ENCODE measurements at regions not wholly inside any gene's neighbourhood (a gene's known extent, or its start where the extent isn't known, plus 50 kb on each side); places are given as distances from the start of the nearest gene placed in this dataset.
"Not testable (repeated sequence)": the region's sequence is repeated elsewhere in the genome, so short reads cannot be mapped to it uniquely, and the experiment has no call there.

DNA sequence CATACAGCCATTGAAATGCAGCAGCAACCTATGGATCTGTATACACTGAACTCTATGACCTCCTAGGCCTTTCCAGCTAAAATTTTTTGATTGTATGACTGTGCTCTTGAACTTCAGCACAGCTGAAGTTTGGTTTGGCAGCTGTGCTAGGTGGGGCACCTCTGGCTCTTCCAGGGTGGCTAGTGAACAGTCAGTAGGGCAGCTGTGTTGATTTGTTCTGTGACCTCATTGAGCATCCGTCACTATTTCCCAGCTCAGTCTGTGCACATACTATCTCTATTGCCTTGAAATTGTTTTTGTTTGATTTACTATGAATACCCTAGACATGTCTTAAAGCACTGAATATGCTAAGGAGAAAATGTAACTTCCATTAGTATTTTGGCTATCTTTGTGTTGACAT, 363.2 kb upstream of the NAALADL2 start:
- WGBS, 3 donors, result 78 to 89% (median 84%) methylated on average over 1 of the region's 1 CpG
- H3K27ac ChIP-seq (ENCODE audit: low read depth, low read length), result no peak overlapping the region

- H3K27ac ChIP-seq (ENCODE audit: low read depth, low read length), result no peak overlapping the region
- 30 to 57% (median 39%) methylated on average over 2 of the region's 2 CpGs for WGBS, 3 donors
Measured at GRCh38 chr3:174498638-174499037, 360.5 kb upstream of the NAALADL2 start.

GRCh38 chr3:174505266-174505665, 353.9 kb upstream of the NAALADL2 start:
- 95 to 100% (median 97%) methylated on average over 1 of the region's 1 CpG for WGBS, 3 donors

GRCh38 chr3:174524203-174524602, 334.9 kb upstream of the NAALADL2 start:
- no peak overlapping the region for H3K27ac ChIP-seq (ENCODE audit: low read depth, low read length)
- WGBS, 3 donors, result 95 to 100% (median 97%) methylated on average over 3 of the region's 3 CpGs

More at GRCh38 chr3:174505266-174505665, 353.9 kb upstream of the NAALADL2 start:
- H3K27ac ChIP-seq (ENCODE audit: low read depth, low read length), result no peak overlapping the region

- WGBS, 3 donors, result 86 to 93% (median 87%) methylated on average over 3 of the region's 3 CpGs
- no peak overlapping the region for H3K27ac ChIP-seq (ENCODE audit: low read depth, low read length)
Measured at GRCh38 chr3:174529298-174529697, 329.8 kb upstream of the NAALADL2 start.

GRCh38 chr3:174531262-174531982, 327.7 kb upstream of the NAALADL2 start:
- no peak overlapping the region for H3K27ac ChIP-seq (ENCODE audit: low read depth, low read length)
- WGBS, 3 donors, result 49 to 87% (median 86%) methylated on average over 5 of the region's 5 CpGs

- H3K27ac ChIP-seq (ENCODE audit: low read depth, low read length), result no peak overlapping the region
- WGBS, 3 donors, result 69 to 92% (median 91%) methylated on average over 1 of the region's 1 CpG
Measured at GRCh38 chr3:174532216-174532615, 326.9 kb upstream of the NAALADL2 start.

- no peak overlapping the region for H3K27ac ChIP-seq (ENCODE audit: low read depth, low read length)
- WGBS, 3 donors, result 67 to 84% (median 76%) methylated on average over 2 of the region's 2 CpGs
Measured at GRCh38 chr3:174532776-174533175, 326.4 kb upstream of the NAALADL2 start.

- 86 to 92% (median 86%) methylated on average over 2 of the region's 2 CpGs for WGBS, 3 donors
- H3K27ac ChIP-seq (ENCODE audit: low read depth, low read length), result no peak overlapping the region
Measured at GRCh38 chr3:174533286-174533685, 325.8 kb upstream of the NAALADL2 start.

DNA sequence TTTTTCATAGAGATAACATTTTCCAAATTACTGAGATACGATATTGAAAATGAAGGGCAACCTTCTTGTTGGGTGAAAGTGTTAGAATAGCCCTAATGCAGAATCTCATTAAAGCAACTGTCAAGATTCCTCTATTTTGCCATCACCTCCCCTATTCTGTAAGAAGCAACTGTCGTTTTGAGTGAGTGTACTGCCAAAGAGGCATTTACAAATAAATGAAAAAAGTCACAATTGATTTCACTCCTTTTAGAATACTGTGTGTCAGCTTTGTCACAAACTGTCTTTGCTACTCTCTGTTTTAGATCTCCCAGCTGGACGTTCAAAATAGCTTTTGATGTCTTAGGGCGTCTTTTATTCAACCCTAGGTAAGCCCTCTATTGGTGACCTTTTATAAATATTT, 322.8 kb upstream of the NAALADL2 start:
- H3K27ac ChIP-seq (ENCODE audit: low read depth, low read length), result no peak overlapping the region
- 62 to 83% (median 80%) methylated on average over 4 of the region's 4 CpGs for WGBS, 3 donors

GRCh38 chr3:174538151-174538550, 321.0 kb upstream of the NAALADL2 start:
- 80 to 86% (median 83%) methylated on average over 3 of the region's 3 CpGs for WGBS, 3 donors

DNA sequence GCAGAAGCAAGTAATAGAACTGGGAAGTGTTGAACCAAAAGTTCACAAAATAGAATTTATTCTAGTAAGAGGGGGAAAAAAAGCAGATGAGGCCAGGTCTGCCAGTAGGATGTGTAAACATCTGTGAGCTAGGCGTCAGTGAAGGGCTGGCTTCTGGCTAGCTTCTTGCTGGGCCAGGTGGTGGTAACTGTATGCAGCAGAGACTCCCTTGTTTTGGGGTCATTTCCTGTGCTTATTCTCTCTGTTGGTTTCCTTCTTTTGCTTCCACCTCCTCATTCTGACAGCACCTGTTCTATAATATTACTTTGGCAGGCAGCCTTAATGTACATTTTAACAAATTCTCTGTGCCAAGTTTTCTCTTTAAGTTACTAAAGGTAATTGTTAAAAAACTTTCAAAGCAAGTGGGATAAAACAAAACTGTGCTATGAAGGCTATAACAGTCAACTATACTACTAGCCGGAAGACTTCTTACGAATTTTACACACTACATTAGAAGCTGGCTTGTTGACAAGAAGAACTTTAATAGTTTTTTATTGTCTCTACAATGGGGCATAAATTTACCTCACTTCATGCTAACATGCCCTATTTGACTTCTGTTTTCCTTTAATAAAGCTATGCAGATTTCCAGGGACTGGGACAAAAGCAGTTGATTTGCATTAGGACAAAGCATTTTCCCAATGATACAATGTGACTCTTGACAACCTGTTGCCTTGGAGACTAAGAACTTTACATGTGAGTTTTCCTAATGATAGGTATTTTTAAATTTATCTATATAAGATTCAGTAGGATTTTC, 318.8 kb upstream of the NAALADL2 start:
- H3K27ac ChIP-seq (ENCODE audit: low read depth, low read length), result no peak overlapping the region
- 79 to 84% (median 83%) methylated on average over 3 of the region's 3 CpGs for WGBS, 3 donors

More at GRCh38 chr3:174538151-174538550, 321.0 kb upstream of the NAALADL2 start:
- no peak overlapping the region for H3K27ac ChIP-seq (ENCODE audit: low read depth, low read length)

- 89 to 91% (median 91%) methylated on average over 2 of the region's 2 CpGs for WGBS, 3 donors
- no peak overlapping the region for H3K27ac ChIP-seq (ENCODE audit: low read depth, low read length)
Measured at GRCh38 chr3:174541708-174542315, 317.3 kb upstream of the NAALADL2 start.

DNA sequence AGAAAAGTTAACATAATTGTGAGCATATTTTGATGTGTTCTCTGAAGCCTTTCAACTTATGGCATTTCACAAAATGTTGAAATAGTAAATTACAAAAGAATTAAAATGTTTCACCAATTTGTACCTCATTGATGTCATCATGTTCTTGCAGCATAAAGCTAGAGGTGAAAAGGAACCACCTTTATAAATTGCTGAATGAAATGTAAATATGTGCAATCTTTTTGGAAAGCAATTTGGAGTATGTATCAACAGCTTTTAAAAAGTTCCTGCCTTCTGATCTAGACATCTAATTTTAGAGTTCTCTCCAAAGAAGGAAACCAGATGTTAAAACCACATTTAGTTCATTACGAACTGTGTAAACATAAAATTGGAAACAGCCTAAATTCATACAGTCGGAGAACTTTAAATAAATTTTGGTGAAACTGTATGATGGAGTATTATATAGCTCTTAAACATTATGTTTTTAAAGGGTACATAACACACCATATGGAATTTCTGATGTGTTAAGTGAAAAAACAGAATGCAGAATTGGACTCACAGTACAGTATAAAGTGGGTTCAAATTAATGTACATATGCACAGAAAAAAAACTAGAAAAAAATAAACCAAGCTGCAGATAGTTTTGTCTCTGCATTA, 311.2 kb upstream of the NAALADL2 start:
- WGBS, 3 donors, result 41 to 67% (median 47%) methylated on average over 2 of the region's 2 CpGs
- H3K27ac ChIP-seq (ENCODE audit: low read depth, low read length), result no peak overlapping the region

- no peak overlapping the region for H3K27ac ChIP-seq (ENCODE audit: low read depth, low read length)
- WGBS, 3 donors, result 82 to 87% (median 83%) methylated on average over 4 of the region's 4 CpGs
Measured at GRCh38 chr3:174548841-174549623, 310.1 kb upstream of the NAALADL2 start.

GRCh38 chr3:174581558-174581957, 277.6 kb upstream of the NAALADL2 start:
- 87 to 95% (median 92%) methylated on average over 5 of the region's 5 CpGs for WGBS, 3 donors
- no peak overlapping the region for H3K27ac ChIP-seq (ENCODE audit: low read depth, low read length)

DNA sequence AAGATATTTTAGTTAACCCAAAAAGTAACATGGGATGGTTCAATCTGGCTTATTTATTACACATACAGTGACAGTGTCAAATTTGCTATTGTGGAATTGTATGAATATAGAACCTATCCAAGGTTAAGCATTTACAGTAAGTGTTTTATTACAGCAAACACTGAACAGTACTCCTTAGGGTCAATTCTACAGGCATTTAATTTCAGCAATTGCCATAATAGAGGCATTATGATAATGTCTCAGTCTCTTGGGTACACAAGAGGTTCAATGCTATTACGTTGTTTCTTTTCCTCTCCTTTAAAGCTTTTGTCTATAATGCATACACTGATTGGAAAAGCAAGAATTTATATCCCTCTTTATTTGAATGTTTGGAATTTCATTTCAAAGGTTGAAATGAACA, 275.7 kb upstream of the NAALADL2 start:
- WGBS, 3 donors, result 62 to 69% (median 64%) methylated on average over 1 of the region's 1 CpG
- H3K27ac ChIP-seq (ENCODE audit: low read depth, low read length), result no peak overlapping the region

DNA sequence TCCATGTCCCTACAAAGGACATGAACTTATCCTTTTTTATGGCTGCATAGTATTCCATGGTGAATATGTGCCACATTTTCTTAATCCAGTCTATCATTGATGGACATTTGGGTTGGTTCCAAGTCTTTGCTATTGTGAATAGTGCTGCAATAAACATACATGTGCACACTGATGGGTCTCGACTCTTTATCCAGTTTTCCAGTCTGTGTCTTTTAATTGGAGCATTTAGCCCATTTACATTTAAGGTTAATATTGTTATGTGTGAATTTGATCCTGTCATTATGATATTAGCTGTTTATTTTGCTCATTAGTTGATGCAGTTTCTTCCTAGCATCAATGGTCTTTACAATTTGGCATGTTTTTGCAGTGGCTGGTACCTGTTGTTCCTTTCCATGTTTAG, 272.0 kb upstream of the NAALADL2 start:
- 91 to 97% (median 94%) methylated on average over 1 of the region's 1 CpG for WGBS, 3 donors
- H3K27ac ChIP-seq (ENCODE audit: low read depth, low read length), result not testable (repeated sequence)

Data from adipose tissue (tissue), 3 donors.